SK-N-SH (cell line): ENCODE measurements at regions not wholly inside any gene's neighbourhood (a gene's known extent, or its start where the extent isn't known, plus 50 kb on each side); places are given as distances from the start of the nearest gene placed in this dataset.

Experiments used
- CTCF ChIA-PET: fragments of 300-600, 350-600 bp; formaldehyde crosslinking; extraction: SDS; loops from one replicate; lab custom pipeline; 2021; lab: Yijun Ruan, JAX
- POLR2A ChIA-PET: fragments of 350-600 bp; sonication (Branson Sonifier 250); formaldehyde crosslinking; extraction: SDS; loops from one replicate; lab custom pipeline; 2020; ENCODE audit warnings: antibody characterized with exemption, inconsistent platforms; lab: Yijun Ruan, JAX
- DNase-seq: peaks from one replicate; pipeline ENCODE4 v3.0.0; 2012
- H2AFZ ChIP-seq: fragments of 200-600 bp; sonication (generic); 2 replicates; pipeline ENCODE4 v1.8.1; 2016; ENCODE audit warnings: antibody characterized with exemption, mild to moderate bottlenecking, low read depth
- H3F3A ChIP-seq: fragments of 200-600 bp; sonication (generic); replicated peaks from 2 replicates; pipeline ENCODE3; 2016; ENCODE audit warnings: antibody characterized with exemption, mild to moderate bottlenecking; ENCODE audit not compliant: insufficient read depth
- H3K27ac ChIP-seq, 2 experiments: fragments of 200-500 bp in 1 of 2; fragments of 200-600 bp in 1 of 2; sonication (Bioruptor generic) in 1 of 2; sonication (generic), shearing (Covaris generic) in 1 of 2; 2 replicates each; pipeline versions ENCODE4 v1.5.1 to v1.6.1; 2014 to 2016; ENCODE audit warnings: low read depth in 2 of 2, inconsistent platforms in 1 of 2, low read length in 1 of 2, mild to moderate bottlenecking in 1 of 2, mixed read lengths in 1 of 2
- H3K27me3 ChIP-seq: fragments of 200-600 bp; sonication (generic), shearing (Covaris generic); 2 replicates; pipeline ENCODE4 v1.6.1; 2016; ENCODE audit warnings: mixed run types; ENCODE audit not compliant: insufficient read depth
- H3K36me3 ChIP-seq, 2 experiments: fragments of 200-500 bp in 1 of 2; fragments of 200-600 bp in 1 of 2; sonication (Bioruptor generic) in 1 of 2; sonication (generic) in 1 of 2; replicated peaks in 1 of 2; 2 replicates each; pipeline versions ENCODE3 to v1.5.1; 2014 to 2016; ENCODE audit warnings: low read length in 1 of 2, mild to moderate bottlenecking in 1 of 2; ENCODE audit not compliant: insufficient read depth in 2 of 2, control insufficient read depth in 1 of 2
- H3K4me1 ChIP-seq, 2 experiments: fragments of 200-500 bp in 1 of 2; fragments of 200-600 bp in 1 of 2; sonication (Bioruptor generic) in 1 of 2; sonication (generic), shearing (Covaris generic) in 1 of 2; 2 replicates each; pipeline versions ENCODE4 v1.5.1 to v1.6.1; 2014 to 2016; ENCODE audit warnings: low read depth in 1 of 2, low read length in 1 of 2, mixed run types in 1 of 2; ENCODE audit not compliant: insufficient read depth in 2 of 2, control insufficient read depth in 1 of 2
- H3K4me2 ChIP-seq: fragments of 200-600 bp; sonication (generic), shearing (Covaris generic); 2 replicates; pipeline ENCODE4 v1.6.1; 2017; ENCODE audit warnings: mixed run types
- H3K4me3 ChIP-seq, 2 experiments: fragments of 200-500 bp in 1 of 2; fragments of 200-600 bp in 1 of 2; sonication (Bioruptor generic) in 1 of 2; sonication (generic), shearing (Covaris generic) in 1 of 2; 2 replicates each; pipeline versions ENCODE4 v1.5.1 to v1.8.1; 2014 to 2016; ENCODE audit warnings: low read depth in 2 of 2, inconsistent platforms in 1 of 2, low read length in 1 of 2, mild to moderate bottlenecking in 1 of 2, mixed read lengths in 1 of 2, moderate library complexity in 1 of 2
- H3K79me2 ChIP-seq: fragments of 200-600 bp; sonication (generic); 2 replicates; pipeline ENCODE4 v1.8.1; 2017; ENCODE audit warnings: mild to moderate bottlenecking; ENCODE audit not compliant: insufficient read depth
- H3K9ac ChIP-seq: fragments of 200-600 bp; sonication (generic); 2 replicates; pipeline ENCODE4 v1.6.1; 2017; ENCODE audit warnings: mixed run types
- H3K9me2 ChIP-seq: fragments of 200-600 bp; sonication (generic); 2 replicates; pipeline ENCODE4 v1.6.1; 2017; ENCODE audit warnings: mixed run types
- H3K9me3 ChIP-seq: fragments of 200-600 bp; sonication (generic); 2 replicates; pipeline ENCODE4 v1.6.1; 2017; ENCODE audit warnings: mixed run types, mild to moderate bottlenecking, moderate library complexity
- H4K20me1 ChIP-seq: fragments of 200-600 bp; sonication (generic); 2 replicates; pipeline ENCODE4 v1.6.1; 2017; ENCODE audit warnings: mild to moderate bottlenecking, mixed run types; ENCODE audit not compliant: insufficient read depth
- CTCF ChIP-seq: fragments of 200-600 bp; sonication (generic); IDR thresholded peaks from 2 replicates; pipeline ENCODE4 v1.6.1; 2017; ENCODE audit warnings: antibody characterized with exemption, mild to moderate bottlenecking, moderate library complexity
- JUND ChIP-seq: IDR thresholded peaks from 2 replicates; pipeline ENCODE4 v1.4.0; 2012
- NRF1 ChIP-seq: IDR thresholded peaks from 2 replicates; pipeline ENCODE4 v1.6.1; 2012; ENCODE audit warnings: low read depth, mild to moderate bottlenecking, low read length
- WGBS: methylation state at CpG from one replicate; pipeline ENCODE4 v1.1.6; 2017; ENCODE audit warnings: low lambda C conversion rate; 5-methylcytosine and 5-hydroxymethylcytosine counted together
- TF ChIP-seq, protein P1 (sequence below): IDR thresholded peaks from 2 replicates; pipeline ENCODE4 v1.4.0; 2012; ENCODE audit warnings: low read depth, borderline replicate concordance

DNA sequence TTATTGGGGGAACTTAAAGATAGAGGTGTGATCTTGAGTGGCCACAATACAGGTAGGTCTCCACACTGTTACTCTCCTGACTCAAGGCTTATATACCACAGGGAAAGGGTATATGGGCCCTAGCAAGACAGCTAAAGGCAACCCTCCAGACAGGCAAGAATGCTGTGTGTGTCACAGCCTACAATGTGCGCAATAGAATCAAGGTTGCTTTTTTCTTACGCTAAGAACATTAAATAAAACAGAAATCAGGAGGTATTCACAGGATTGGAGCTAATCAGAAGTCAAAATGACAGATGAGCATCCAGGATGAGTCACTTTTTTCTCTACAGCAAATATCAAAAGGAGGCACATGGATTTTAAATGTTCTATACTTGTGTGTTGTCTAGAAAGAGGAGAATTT lies 1797.9 kb upstream of the SEL1L start:
- DNase-seq, result no peak
- ChIA-PET POLR2A (no interaction called here), CTCF (no interaction called here)
- Histone ChIP-seq H3K9me2 (no peaks in the 10 kb centered on the region), H2AFZ (no peak overlapping the region), H3K79me2 (no peaks in the 10 kb centered on the region), H3K4me1 (no peaks in the 10 kb centered on the region), H3K9me3 (no peaks in the 10 kb centered on the region), H3K4me2 (no peak overlapping the region), H3K4me3 (no peak overlapping the region), H3F3A (no peaks in the 10 kb centered on the region), H3K27me3 (no peaks in the 10 kb centered on the region), H3K9ac (no peak overlapping the region), H3K36me3 (no peaks in the 10 kb centered on the region), H4K20me1 (no peaks in the 10 kb centered on the region), H3K27ac (no peak overlapping the region)
- TF ChIP-seq CTCF, result no peak
- TF ChIP-seq, protein P1, sequence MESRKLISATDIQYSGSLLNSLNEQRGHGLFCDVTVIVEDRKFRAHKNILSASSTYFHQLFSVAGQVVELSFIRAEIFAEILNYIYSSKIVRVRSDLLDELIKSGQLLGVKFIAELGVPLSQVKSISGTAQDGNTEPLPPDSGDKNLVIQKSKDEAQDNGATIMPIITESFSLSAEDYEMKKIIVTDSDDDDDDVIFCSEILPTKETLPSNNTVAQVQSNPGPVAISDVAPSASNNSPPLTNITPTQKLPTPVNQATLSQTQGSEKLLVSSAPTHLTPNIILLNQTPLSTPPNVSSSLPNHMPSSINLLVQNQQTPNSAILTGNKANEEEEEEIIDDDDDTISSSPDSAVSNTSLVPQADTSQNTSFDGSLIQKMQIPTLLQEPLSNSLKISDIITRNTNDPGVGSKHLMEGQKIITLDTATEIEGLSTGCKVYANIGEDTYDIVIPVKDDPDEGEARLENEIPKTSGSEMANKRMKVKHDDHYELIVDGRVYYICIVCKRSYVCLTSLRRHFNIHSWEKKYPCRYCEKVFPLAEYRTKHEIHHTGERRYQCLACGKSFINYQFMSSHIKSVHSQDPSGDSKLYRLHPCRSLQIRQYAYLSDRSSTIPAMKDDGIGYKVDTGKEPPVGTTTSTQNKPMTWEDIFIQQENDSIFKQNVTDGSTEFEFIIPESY, result no peak
- WGBS, result 19% methylated on average over 2 of the region's 2 CpGs

DNA sequence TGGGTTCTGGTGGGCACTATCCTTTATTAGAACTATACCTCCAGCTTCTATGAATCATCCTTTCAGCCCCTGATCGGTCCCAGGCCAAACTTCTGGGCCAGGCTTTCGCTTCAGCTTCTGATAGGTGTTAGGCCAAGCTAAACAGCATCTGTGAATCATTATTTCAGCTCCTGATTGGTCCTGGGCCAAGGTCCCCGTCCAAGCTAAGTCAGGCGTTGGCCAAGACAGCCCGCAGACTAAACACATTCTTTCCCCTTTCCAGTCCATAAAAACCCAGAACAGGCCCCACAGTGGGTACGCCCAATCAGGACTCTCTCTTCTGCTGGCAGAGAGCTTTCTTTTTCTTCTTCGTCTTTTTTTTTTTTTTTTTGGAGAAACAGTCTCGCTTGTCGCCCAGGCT lies 1808.9 kb upstream of the SEL1L start:
- Histone ChIP-seq H3K4me2 (no peak overlapping the region), H3K4me3 (no peak overlapping the region), H3K4me1 (no peaks in the 10 kb centered on the region), H3K27ac (no peak overlapping the region), H3K9ac (no peak overlapping the region), H3K9me3 (peaks cover 6% of the 10 kb centered on the region; the same call in 1 of the 2 replicates), H2AFZ (no peak overlapping the region), H3K79me2 (no peaks in the 10 kb centered on the region)
- POLR2A ChIA-PET, result no interaction called here
- CTCF ChIA-PET, result interaction anchor here (1.0 to 1.7 kb wide), 2 partner anchors 12 to 42 kb away, joined by 3 to 5 read pairs; no protein-coding TSS in a partner anchor
- 18% methylated on average over 9 of the region's 9 CpGs for WGBS
- DNase-seq, result no peak
- no peak for TF ChIP-seq JUND
- TF ChIP-seq, all 33 proteins: peak for 0
- no peaks in the 10 kb centered on the region for H4K20me1 ChIP-seq
- H3K36me3 ChIP-seq, result no peaks in the 10 kb centered on the region
- no peaks in the 10 kb centered on the region; the same call in 1 of the 2 replicates for H3K9me2 ChIP-seq
- no peaks in the 10 kb centered on the region for H3K27me3 ChIP-seq
- H3F3A ChIP-seq, result no peaks in the 10 kb centered on the region

- no peak for DNase-seq
- Histone ChIP-seq H3F3A (no peaks in the 10 kb centered on the region), H2AFZ (no peak overlapping the region), H4K20me1 (no peaks in the 10 kb centered on the region), H3K9me2 (no peaks in the 10 kb centered on the region), H3K36me3 (no peaks in the 10 kb centered on the region), H3K4me1 (no peaks in the 10 kb centered on the region), H3K27ac (no peak overlapping the region), H3K4me2 (no peak overlapping the region), H3K4me3 (no peak overlapping the region), H3K27me3 (no peaks in the 10 kb centered on the region), H3K9ac (no peak overlapping the region), H3K79me2 (no peaks in the 10 kb centered on the region), H3K9me3 (no peaks in the 10 kb centered on the region)
- WGBS, result 3% methylated on average over 1 of the region's 1 CpG
- TF ChIP-seq NRF1, result no peak
- CTCF ChIA-PET, result no interaction called here
- POLR2A ChIA-PET, result no interaction called here
Measured at GRCh38 chr14:83347874-83348273, 1814.2 kb upstream of the SEL1L start.
